Ovary (tissue), 7 donors: ENCODE measurements at regions not wholly inside any gene's neighbourhood (a gene's known extent, or its start where the extent isn't known, plus 50 kb on each side); places are given as distances from the start of the nearest gene placed in this dataset.

Source experiments
- DNase-seq, 5 donors: peaks; one replicate each; pipeline ENCODE4 v3.0.0-alpha.2; 2019 to 2020
- H3K27ac ChIP-seq, 2 donors: fragments of 200-600 bp; one replicate each; pipeline versions ENCODE4 v1.5.1 to v1.8.0; 2019 to 2022
- H3K27me3 ChIP-seq: fragments of 200-600 bp; one replicate; pipeline ENCODE4 v1.8.0; 2022
- H3K36me3 ChIP-seq: fragments of 200-600 bp; sonication (generic); one replicate; pipeline ENCODE4 v1.5.1; 2019
- H3K4me1 ChIP-seq: one replicate; pipeline ENCODE4 v1.8.1; 2013; ENCODE audit warnings: mild to moderate bottlenecking, moderate library complexity; ENCODE audit not compliant: insufficient read depth
- H3K4me3 ChIP-seq: fragments of 200-600 bp; sonication (generic); one replicate; pipeline ENCODE4 v1.5.1; 2017
- H3K9me3 ChIP-seq, 2 donors: fragments of 200-600 bp in 1 of 2; sonication (generic) in 1 of 2; one replicate each; pipeline versions ENCODE4 v1.5.1 to v1.8.1; 2013 to 2019; ENCODE audit warnings: mild to moderate bottlenecking in 1 of 2, moderate library complexity in 1 of 2
- CTCF ChIP-seq, 3 donors: fragments of 450-650 bp in 2 of 3; fragments of 200-600 bp in 1 of 3; IDR thresholded peaks; one replicate each; pipeline versions ENCODE4 v1.5.1 to v1.8.0; 2016 to 2022; ENCODE audit warnings: antibody characterized with exemption in 3 of 3, mild to moderate bottlenecking in 1 of 3
- EP300 ChIP-seq: sonication (generic); formaldehyde crosslinking; IDR thresholded peaks from one replicate; pipeline ENCODE4 v1.6.1; 2017; ENCODE audit warnings: antibody characterized with exemption
- POLR2A ChIP-seq: fragments of 450-650 bp; IDR thresholded peaks from one replicate; pipeline ENCODE4 v1.6.1; 2017; ENCODE audit warnings: antibody characterized with exemption, mild to moderate bottlenecking, moderate library complexity
- WGBS, 3 donors: extraction: QIAGEN DNeasy Blood & Tissue Kit in 1 of 3; methylation state at CpG; one replicate each; pipeline versions ENCODE4 v1.1.5 to v1.1.7; 2013 to 2017; 5-methylcytosine and 5-hydroxymethylcytosine counted together
- intact Hi-C, 4 donors: fragments of 100-400 bp; cut with DNase I; formaldehyde crosslinking; loops; one replicate each; pipeline versions ENCODE4 v1.11.0 to v1.15.1; 2022 to 2023
- donor health status: DM: no; HTN: no; CAD: no; lungs with moderate emphysema.
- donor health status: DM: no; HTN: no; CAD: no.
- donor health status: Bipolar disorder and iron deficiency.
- donor health status: DM: no; HTN: no; CAD: no.
- donor health status: DM: yes; HTN: yes; CAD: no.

GRCh38 chr6:21977346-21977745 lies 319.5 kb downstream of the PRL start:
- no peak for DNase-seq
- no peaks in the 10 kb centered on the region for H3K9me3 ChIP-seq
- intact Hi-C loops = no loop called here
- no peak overlapping the region for H3K27ac ChIP-seq
- H3K4me3 ChIP-seq = no peak overlapping the region
- no peak for TF ChIP-seq POLR2A
- TF ChIP-seq EP300 = no peak
- no peak for TF ChIP-seq CTCF (IDR thresholded peaks at IDR 0.05)
- 89 to 97% (median 94%) methylated on average over 1 of the region's 1 CpG for WGBS, 3 donors
- no peaks in the 10 kb centered on the region for H3K27me3 ChIP-seq
- no peaks in the 10 kb centered on the region for H3K4me1 ChIP-seq
- H3K36me3 ChIP-seq = no peaks in the 10 kb centered on the region

- Histone ChIP-seq H3K4me1 (no peaks in the 10 kb centered on the region), H3K9me3 (no peaks in the 10 kb centered on the region), H3K27ac (no peak overlapping the region), H3K36me3 (no peaks in the 10 kb centered on the region), H3K27me3 (no peaks in the 10 kb centered on the region), H3K4me3 (no peak overlapping the region)
- intact Hi-C loops = no loop called here
- 0 to 97% (median 96%) methylated on average over 1 of the region's 1 CpG for WGBS, 3 donors
- no peak for DNase-seq
- TF ChIP-seq POLR2A = no peak
- TF ChIP-seq CTCF (IDR thresholded peaks at IDR 0.05) = no peak
- TF ChIP-seq EP300 = no peak
Observed at GRCh38 chr6:21981235-21981833, 315.5 kb downstream of the PRL start.

GRCh38 chr6:21984135-21984534 lies 312.7 kb downstream of the PRL start:
- H3K27me3 ChIP-seq = no peaks in the 10 kb centered on the region
- H3K9me3 ChIP-seq = no peaks in the 10 kb centered on the region
- intact Hi-C loops = no loop called here
- WGBS, 3 donors = 68 to 80% (median 69%) methylated on average over 4 of the region's 4 CpGs
- DNase-seq = no peak
- no peaks in the 10 kb centered on the region for H3K36me3 ChIP-seq
- TF ChIP-seq CTCF (IDR thresholded peaks at IDR 0.05) (no peak), POLR2A (no peak), EP300 (no peak)
- no peak overlapping the region for H3K4me3 ChIP-seq
- H3K27ac ChIP-seq = no peak overlapping the region
- peaks cover 5% of the 10 kb centered on the region for H3K4me1 ChIP-seq

GRCh38 chr6:21984561-21984960 lies 312.3 kb downstream of the PRL start:
- TF ChIP-seq CTCF (IDR thresholded peaks at IDR 0.05) = no peak
- no peak for TF ChIP-seq EP300
- TF ChIP-seq POLR2A = no peak
- Histone ChIP-seq H3K36me3 (no peaks in the 10 kb centered on the region), H3K4me1 (peaks cover 5% of the 10 kb centered on the region), H3K4me3 (no peak overlapping the region), H3K27ac (no peak overlapping the region), H3K27me3 (no peaks in the 10 kb centered on the region), H3K9me3 (no peaks in the 10 kb centered on the region)
- WGBS, 3 donors = 2 to 5% (median 4%) methylated on average over 1 of the region's 1 CpG
- intact Hi-C loops = no loop called here
- DNase-seq = no peak
